Mammary epithelial cell (primary cell): ENCODE measurements at regions not wholly inside any gene's neighbourhood (a gene's known extent, or its start where the extent isn't known, plus 50 kb on each side); places are given as distances from the start of the nearest gene placed in this dataset.

Source experiments
- EZH2 ChIP-seq: IDR thresholded peaks from 2 replicates; pipeline ENCODE4 v1.6.1; 2012; ENCODE audit warnings: low read length, inconsistent platforms, borderline replicate concordance
- TF ChIP-seq, protein P1 (sequence below), 2 donors: IDR thresholded peaks in 1 of 2; conservative IDR thresholded peaks in 1 of 2; 2 replicates each; pipeline ENCODE4 v1.5.1; 2011 to 2012; ENCODE audit warnings: inconsistent platforms in 2 of 2, low read length in 2 of 2, mild to moderate bottlenecking in 2 of 2, control low read depth in 1 of 2, low read depth in 1 of 2; ENCODE audit not compliant: insufficient read depth in 1 of 2; ENCODE audit errors: extremely low read depth in 1 of 2

DNA sequence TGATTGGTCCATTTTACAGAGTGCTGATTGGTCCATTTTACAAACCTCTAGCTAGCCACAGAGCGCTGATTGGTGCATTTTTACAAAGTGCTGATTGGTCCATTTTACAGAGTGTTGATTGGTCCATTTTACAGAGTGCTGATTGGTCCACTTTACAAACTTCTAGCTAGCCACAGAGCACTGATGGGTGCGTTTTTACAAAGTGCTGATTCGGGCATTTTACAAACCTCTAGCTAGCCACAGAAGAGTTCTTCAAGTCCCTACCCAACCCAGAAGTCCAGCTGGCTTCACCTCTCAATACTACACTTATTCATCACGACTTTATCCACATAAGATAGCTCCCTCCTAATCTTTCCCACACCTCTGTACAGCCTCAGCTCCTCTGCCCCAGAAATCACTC is 899.8 kb downstream of the TUSC7 start:
- no peak for TF ChIP-seq EZH2
- TF ChIP-seq, protein P1, sequence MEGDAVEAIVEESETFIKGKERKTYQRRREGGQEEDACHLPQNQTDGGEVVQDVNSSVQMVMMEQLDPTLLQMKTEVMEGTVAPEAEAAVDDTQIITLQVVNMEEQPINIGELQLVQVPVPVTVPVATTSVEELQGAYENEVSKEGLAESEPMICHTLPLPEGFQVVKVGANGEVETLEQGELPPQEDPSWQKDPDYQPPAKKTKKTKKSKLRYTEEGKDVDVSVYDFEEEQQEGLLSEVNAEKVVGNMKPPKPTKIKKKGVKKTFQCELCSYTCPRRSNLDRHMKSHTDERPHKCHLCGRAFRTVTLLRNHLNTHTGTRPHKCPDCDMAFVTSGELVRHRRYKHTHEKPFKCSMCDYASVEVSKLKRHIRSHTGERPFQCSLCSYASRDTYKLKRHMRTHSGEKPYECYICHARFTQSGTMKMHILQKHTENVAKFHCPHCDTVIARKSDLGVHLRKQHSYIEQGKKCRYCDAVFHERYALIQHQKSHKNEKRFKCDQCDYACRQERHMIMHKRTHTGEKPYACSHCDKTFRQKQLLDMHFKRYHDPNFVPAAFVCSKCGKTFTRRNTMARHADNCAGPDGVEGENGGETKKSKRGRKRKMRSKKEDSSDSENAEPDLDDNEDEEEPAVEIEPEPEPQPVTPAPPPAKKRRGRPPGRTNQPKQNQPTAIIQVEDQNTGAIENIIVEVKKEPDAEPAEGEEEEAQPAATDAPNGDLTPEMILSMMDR (conservative IDR thresholded peaks at IDR 0.05 in 1 of 2, IDR thresholded peaks at IDR 0.05 in 1 of 2; ENCODE audit: extremely low read depth in 1 of 2, insufficient read depth in 1 of 2, low read depth in 1 of 2, low read length in 2 of 2): no peak
